SK-N-SH (cell line): ENCODE measurements at regions not wholly inside any gene's neighbourhood (a gene's known extent, or its start where the extent isn't known, plus 50 kb on each side); places are given as distances from the start of the nearest gene placed in this dataset.

ENCODE experiments used
- CTCF ChIA-PET: fragments of 300-600, 350-600 bp; formaldehyde crosslinking; extraction: SDS; loops from one replicate; lab custom pipeline; 2021; lab: Yijun Ruan, JAX
- POLR2A ChIA-PET: fragments of 350-600 bp; sonication (Branson Sonifier 250); formaldehyde crosslinking; extraction: SDS; loops from one replicate; lab custom pipeline; 2020; ENCODE audit warnings: antibody characterized with exemption, inconsistent platforms; lab: Yijun Ruan, JAX
- DNase-seq: peaks from one replicate; pipeline ENCODE4 v3.0.0; 2012
- H2AFZ ChIP-seq: fragments of 200-600 bp; sonication (generic); 2 replicates; pipeline ENCODE4 v1.8.1; 2016; ENCODE audit warnings: antibody characterized with exemption, mild to moderate bottlenecking, low read depth
- H3F3A ChIP-seq: fragments of 200-600 bp; sonication (generic); replicated peaks from 2 replicates; pipeline ENCODE3; 2016; ENCODE audit warnings: antibody characterized with exemption, mild to moderate bottlenecking; ENCODE audit not compliant: insufficient read depth
- H3K27ac ChIP-seq, 2 experiments: fragments of 200-500 bp in 1 of 2; fragments of 200-600 bp in 1 of 2; sonication (Bioruptor generic) in 1 of 2; sonication (generic), shearing (Covaris generic) in 1 of 2; 2 replicates each; pipeline versions ENCODE4 v1.5.1 to v1.6.1; 2014 to 2016; ENCODE audit warnings: low read depth in 2 of 2, inconsistent platforms in 1 of 2, low read length in 1 of 2, mild to moderate bottlenecking in 1 of 2, mixed read lengths in 1 of 2
- H3K27me3 ChIP-seq: fragments of 200-600 bp; sonication (generic), shearing (Covaris generic); 2 replicates; pipeline ENCODE4 v1.6.1; 2016; ENCODE audit warnings: mixed run types; ENCODE audit not compliant: insufficient read depth
- H3K36me3 ChIP-seq, 2 experiments: fragments of 200-500 bp in 1 of 2; fragments of 200-600 bp in 1 of 2; sonication (Bioruptor generic) in 1 of 2; sonication (generic) in 1 of 2; replicated peaks in 1 of 2; 2 replicates each; pipeline versions ENCODE3 to v1.5.1; 2014 to 2016; ENCODE audit warnings: low read length in 1 of 2, mild to moderate bottlenecking in 1 of 2; ENCODE audit not compliant: insufficient read depth in 2 of 2, control insufficient read depth in 1 of 2
- H3K4me1 ChIP-seq, 2 experiments: fragments of 200-500 bp in 1 of 2; fragments of 200-600 bp in 1 of 2; sonication (Bioruptor generic) in 1 of 2; sonication (generic), shearing (Covaris generic) in 1 of 2; 2 replicates each; pipeline versions ENCODE4 v1.5.1 to v1.6.1; 2014 to 2016; ENCODE audit warnings: low read depth in 1 of 2, low read length in 1 of 2, mixed run types in 1 of 2; ENCODE audit not compliant: insufficient read depth in 2 of 2, control insufficient read depth in 1 of 2
- H3K4me2 ChIP-seq: fragments of 200-600 bp; sonication (generic), shearing (Covaris generic); 2 replicates; pipeline ENCODE4 v1.6.1; 2017; ENCODE audit warnings: mixed run types
- H3K4me3 ChIP-seq, 2 experiments: fragments of 200-500 bp in 1 of 2; fragments of 200-600 bp in 1 of 2; sonication (Bioruptor generic) in 1 of 2; sonication (generic), shearing (Covaris generic) in 1 of 2; 2 replicates each; pipeline versions ENCODE4 v1.5.1 to v1.8.1; 2014 to 2016; ENCODE audit warnings: low read depth in 2 of 2, inconsistent platforms in 1 of 2, low read length in 1 of 2, mild to moderate bottlenecking in 1 of 2, mixed read lengths in 1 of 2, moderate library complexity in 1 of 2
- H3K79me2 ChIP-seq: fragments of 200-600 bp; sonication (generic); 2 replicates; pipeline ENCODE4 v1.8.1; 2017; ENCODE audit warnings: mild to moderate bottlenecking; ENCODE audit not compliant: insufficient read depth
- H3K9ac ChIP-seq: fragments of 200-600 bp; sonication (generic); 2 replicates; pipeline ENCODE4 v1.6.1; 2017; ENCODE audit warnings: mixed run types
- H3K9me2 ChIP-seq: fragments of 200-600 bp; sonication (generic); 2 replicates; pipeline ENCODE4 v1.6.1; 2017; ENCODE audit warnings: mixed run types
- H3K9me3 ChIP-seq: fragments of 200-600 bp; sonication (generic); 2 replicates; pipeline ENCODE4 v1.6.1; 2017; ENCODE audit warnings: mixed run types, mild to moderate bottlenecking, moderate library complexity
- H4K20me1 ChIP-seq: fragments of 200-600 bp; sonication (generic); 2 replicates; pipeline ENCODE4 v1.6.1; 2017; ENCODE audit warnings: mild to moderate bottlenecking, mixed run types; ENCODE audit not compliant: insufficient read depth
- CTCF ChIP-seq: fragments of 200-600 bp; sonication (generic); IDR thresholded peaks from 2 replicates; pipeline ENCODE4 v1.6.1; 2017; ENCODE audit warnings: antibody characterized with exemption, mild to moderate bottlenecking, moderate library complexity
- EZH2phosphoT487 ChIP-seq: fragments of 200-600 bp; sonication (generic); IDR thresholded peaks from 2 replicates; pipeline ENCODE4 v1.6.1; 2017; ENCODE audit warnings: low read depth, mixed run types, mild to moderate bottlenecking, antibody characterized with exemption, moderate library complexity, borderline replicate concordance
- FOSL2 ChIP-seq: IDR thresholded peaks from 2 replicates; pipeline ENCODE4 v1.4.0; 2012; ENCODE audit warnings: low read depth, mild to moderate bottlenecking, moderate library complexity, borderline replicate concordance
- FOXM1 ChIP-seq: IDR thresholded peaks from 2 replicates; pipeline ENCODE4 v1.4.0; 2012; ENCODE audit warnings: low read depth, mild to moderate bottlenecking
- GABPA ChIP-seq: IDR thresholded peaks from 2 replicates; pipeline ENCODE4 v1.4.0; 2012; ENCODE audit warnings: low read depth, mild to moderate bottlenecking
- IRF3 ChIP-seq: fragments of 150-350 bp; IDR thresholded peaks from 2 replicates; pipeline ENCODE4 v1.6.1; 2016; ENCODE audit warnings: mild to moderate bottlenecking, low read depth, low read length
- JUND ChIP-seq: IDR thresholded peaks from 2 replicates; pipeline ENCODE4 v1.4.0; 2012
- MAX ChIP-seq: IDR thresholded peaks from 2 replicates; pipeline ENCODE4 v1.4.0; 2012; ENCODE audit warnings: low read depth
- MEF2A ChIP-seq: IDR thresholded peaks from 2 replicates; pipeline ENCODE4 v1.4.0; 2012; ENCODE audit warnings: low read depth, borderline replicate concordance
- PBX3 ChIP-seq: IDR thresholded peaks from 2 replicates; pipeline ENCODE4; 2012
- RAD21 ChIP-seq: IDR thresholded peaks from 2 replicates; pipeline ENCODE4 v1.6.1; 2012; ENCODE audit warnings: mild to moderate bottlenecking, low read length
- RCOR1 ChIP-seq: fragments of 150-350 bp; IDR thresholded peaks from 2 replicates; pipeline ENCODE4 v1.6.1; 2017; ENCODE audit warnings: antibody characterized with exemption, low read length
- REST ChIP-seq: IDR thresholded peaks from 2 replicates; pipeline ENCODE4 v1.6.1; 2012; ENCODE audit warnings: mild to moderate bottlenecking, low read depth, low read length, moderate library complexity
- RFX5 ChIP-seq: IDR thresholded peaks from 2 replicates; pipeline ENCODE4 v1.6.1; 2012; ENCODE audit warnings: mild to moderate bottlenecking, improper control_type of control experiment, low read length
- SIN3A ChIP-seq: IDR thresholded peaks from 2 replicates; pipeline ENCODE4 v1.6.1; 2012; ENCODE audit warnings: low read depth, mild to moderate bottlenecking, low read length, moderate library complexity, borderline replicate concordance
- SMC3 ChIP-seq: IDR thresholded peaks from 2 replicates; pipeline ENCODE4 v1.6.1; 2012; ENCODE audit warnings: low read depth, low read length, improper control_type of control experiment
- TAF1 ChIP-seq: IDR thresholded peaks from 2 replicates; pipeline ENCODE4 v1.6.1; 2012; ENCODE audit warnings: low read depth, mild to moderate bottlenecking, low read length, moderate library complexity, borderline replicate concordance
- TCF12 ChIP-seq: IDR thresholded peaks from 2 replicates; pipeline ENCODE4 v1.4.0; 2012
- YY1 ChIP-seq: IDR thresholded peaks from 2 replicates; pipeline ENCODE4 v1.4.0; 2012; ENCODE audit warnings: low read depth, mild to moderate bottlenecking
- WGBS: methylation state at CpG from one replicate; pipeline ENCODE4 v1.1.6; 2017; ENCODE audit warnings: low lambda C conversion rate; 5-methylcytosine and 5-hydroxymethylcytosine counted together

GRCh38 chr11:19595840-19596751, 116.5 kb upstream of the NAV2 start (continued):
- TF ChIP-seq TAF1 (no peak), SMC3 (no peak), CTCF (no peak), RAD21 (peak; percentile 13; the same call in 1 of the 2 replicates), JUND (peak; percentile 92), RFX5 (no peak), YY1 (no peak), IRF3 (no peak), FOSL2 (peak; percentile 89), FOXM1 (peak; percentile 57; the same call in 1 of the 2 replicates)

- POLR2A ChIA-PET, result interaction anchor here (1.3 kb wide), 3 partner anchors 10 to 12 kb away, joined by 3 to 6 read pairs (median 3); no protein-coding TSS in a partner anchor
- H3K4me3 ChIP-seq, result no peak overlapping the region
- no peaks in the 10 kb centered on the region for H3K27me3 ChIP-seq
- no peak overlapping the region for H2AFZ ChIP-seq
- no peaks in the 10 kb centered on the region for H3K9me3 ChIP-seq
- peaks cover 10 to 54% of the 10 kb centered on the region in 2 experiments for H3K4me1 ChIP-seq
- H3K27ac ChIP-seq, result peak overlapping the region; percentile 96 to 100
- no peak overlapping the region; the same call in 1 of the 2 replicates for H3K9ac ChIP-seq
- peaks cover 32% of the 10 kb centered on the region for H3K79me2 ChIP-seq
- WGBS, result 52% methylated on average over 2 of the region's 2 CpGs
- no peak for TF ChIP-seq REST
- no peak for TF ChIP-seq TCF12
- TF ChIP-seq RCOR1, result no peak
- TF ChIP-seq EZH2phosphoT487, result no peak
- no peak for TF ChIP-seq SIN3A
- TF ChIP-seq JUND, result no peak
- no peak for TF ChIP-seq PBX3
- no peak for TF ChIP-seq FOSL2
- TF ChIP-seq GABPA, result no peak
- TF ChIP-seq IRF3, result no peak
- TF ChIP-seq RAD21, result no peak
- TF ChIP-seq MEF2A, result no peak
- no peak for TF ChIP-seq TAF1
- TF ChIP-seq MAX, result no peak
- H3K9me2 ChIP-seq, result no peaks in the 10 kb centered on the region
- H3F3A ChIP-seq, result peaks cover 24% of the 10 kb centered on the region
- no peaks in the 10 kb centered on the region for H3K36me3 ChIP-seq
- DNase-seq, result no peak
- H4K20me1 ChIP-seq, result no peaks in the 10 kb centered on the region
- CTCF ChIA-PET, result interaction anchor here (1.0 to 1.3 kb wide), 3 partner anchors 8 to 125 kb away, joined by 3 to 4 read pairs (median 3); no protein-coding TSS in a partner anchor
- no peak overlapping the region for H3K4me2 ChIP-seq
Observed at GRCh38 chr11:19595499-19595839, 117.2 kb upstream of the NAV2 start.
